Esophagus squamous epithelium (tissue), 4 donors: ENCODE measurements at regions not wholly inside any gene's neighbourhood (a gene's known extent, or its start where the extent isn't known, plus 50 kb on each side); places are given as distances from the start of the nearest gene placed in this dataset.

Experiments
- POLR2A ChIP-seq, 4 donors: fragments of 450-650 bp; IDR thresholded peaks; one replicate each; pipeline ENCODE4 v1.6.1; 2017; ENCODE audit warnings: antibody characterized with exemption in 4 of 4, mild to moderate bottlenecking in 4 of 4, moderate library complexity in 3 of 4
- TF ChIP-seq, protein P1 (sequence below), 6 experiments: fragments of 450-650 bp in 4 of 6; fragments of 200-600 bp in 2 of 6; sonication (generic) in 2 of 6; IDR thresholded peaks; one replicate each; pipeline ENCODE4 v1.5.1; 2016 to 2019; ENCODE audit warnings: antibody characterized with exemption in 6 of 6, mild to moderate bottlenecking in 4 of 6, moderate library complexity in 4 of 6

DNA sequence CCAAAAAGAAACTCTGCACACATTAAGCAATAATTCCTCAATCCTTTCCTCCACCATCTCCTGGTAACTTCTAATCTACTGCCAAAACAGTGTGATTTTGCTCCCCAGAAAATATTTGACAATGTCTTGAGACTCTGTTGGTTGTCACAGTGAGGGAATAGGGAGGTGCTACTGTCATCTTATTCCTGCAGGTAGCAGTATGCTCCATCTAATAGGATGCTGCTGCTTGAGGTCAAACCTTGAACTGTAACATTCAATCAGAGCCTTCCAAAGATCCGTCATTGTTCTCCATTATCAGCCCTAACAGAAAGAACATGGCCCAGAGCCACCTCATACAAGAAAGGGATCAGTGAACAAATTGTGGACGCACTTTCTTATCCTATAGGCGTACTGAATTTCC, 514.7 kb upstream of the GRIN3A start:
- TF ChIP-seq, protein P1, sequence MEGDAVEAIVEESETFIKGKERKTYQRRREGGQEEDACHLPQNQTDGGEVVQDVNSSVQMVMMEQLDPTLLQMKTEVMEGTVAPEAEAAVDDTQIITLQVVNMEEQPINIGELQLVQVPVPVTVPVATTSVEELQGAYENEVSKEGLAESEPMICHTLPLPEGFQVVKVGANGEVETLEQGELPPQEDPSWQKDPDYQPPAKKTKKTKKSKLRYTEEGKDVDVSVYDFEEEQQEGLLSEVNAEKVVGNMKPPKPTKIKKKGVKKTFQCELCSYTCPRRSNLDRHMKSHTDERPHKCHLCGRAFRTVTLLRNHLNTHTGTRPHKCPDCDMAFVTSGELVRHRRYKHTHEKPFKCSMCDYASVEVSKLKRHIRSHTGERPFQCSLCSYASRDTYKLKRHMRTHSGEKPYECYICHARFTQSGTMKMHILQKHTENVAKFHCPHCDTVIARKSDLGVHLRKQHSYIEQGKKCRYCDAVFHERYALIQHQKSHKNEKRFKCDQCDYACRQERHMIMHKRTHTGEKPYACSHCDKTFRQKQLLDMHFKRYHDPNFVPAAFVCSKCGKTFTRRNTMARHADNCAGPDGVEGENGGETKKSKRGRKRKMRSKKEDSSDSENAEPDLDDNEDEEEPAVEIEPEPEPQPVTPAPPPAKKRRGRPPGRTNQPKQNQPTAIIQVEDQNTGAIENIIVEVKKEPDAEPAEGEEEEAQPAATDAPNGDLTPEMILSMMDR (IDR thresholded peaks at IDR 0.05), result no peak
- TF ChIP-seq POLR2A (IDR thresholded peaks at IDR 0.05), result no peak
